SU-DHL-6 (cell line): ENCODE measurements at regions not wholly inside any gene's neighbourhood (a gene's known extent, or its start where the extent isn't known, plus 50 kb on each side); places are given as distances from the start of the nearest gene placed in this dataset.

Source experiments
- CTCF ChIP-seq: fragments of 200-600 bp; sonication (generic); IDR thresholded peaks from one replicate; pipeline ENCODE4 v1.5.1; 2017; ENCODE audit warnings: antibody characterized with exemption, mild to moderate bottlenecking, low read length, moderate library complexity; ENCODE audit not compliant: insufficient read depth, poor library complexity, severe bottlenecking
- EZH2phosphoT487 ChIP-seq: fragments of 200-600 bp; sonication (generic), shearing (Covaris generic); conservative IDR thresholded peaks from 2 replicates; pipeline ENCODE4 v1.6.1; 2018; ENCODE audit warnings: mild to moderate bottlenecking, antibody characterized with exemption, low read length, moderate library complexity, mixed read lengths

DNA sequence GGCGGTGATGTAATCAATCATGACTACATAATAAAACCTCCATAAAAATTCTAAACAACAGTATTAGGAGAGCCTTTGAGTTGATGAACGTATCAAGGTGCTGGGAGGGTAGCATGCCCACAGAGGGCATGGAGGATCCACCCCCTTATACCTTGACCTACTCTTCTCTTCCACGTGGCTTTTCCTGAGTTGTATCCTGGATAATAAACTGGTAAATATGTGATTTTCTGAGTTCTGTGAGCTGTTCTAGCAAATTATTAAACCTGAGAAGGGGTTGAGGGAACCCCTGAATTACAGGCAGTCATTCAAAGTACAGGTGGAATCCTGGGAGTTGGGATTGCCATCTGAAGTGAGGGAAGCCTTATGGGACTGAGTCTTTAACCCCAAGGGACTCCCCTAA is 446.9 kb downstream of the DYNC2H1 start:
- TF ChIP-seq CTCF (no peak), EZH2phosphoT487 (no peak)
